ENCODE measurements at regions not wholly inside any gene's neighbourhood (a gene's known extent, or its start where the extent isn't known, plus 50 kb on each side); places are given as distances from the start of the nearest gene placed in this dataset.

GRCh38 chr2:18373664-18374063 is 186.8 kb downstream of the RDH14 start:
- no peak for DNase-seq

DNA sequence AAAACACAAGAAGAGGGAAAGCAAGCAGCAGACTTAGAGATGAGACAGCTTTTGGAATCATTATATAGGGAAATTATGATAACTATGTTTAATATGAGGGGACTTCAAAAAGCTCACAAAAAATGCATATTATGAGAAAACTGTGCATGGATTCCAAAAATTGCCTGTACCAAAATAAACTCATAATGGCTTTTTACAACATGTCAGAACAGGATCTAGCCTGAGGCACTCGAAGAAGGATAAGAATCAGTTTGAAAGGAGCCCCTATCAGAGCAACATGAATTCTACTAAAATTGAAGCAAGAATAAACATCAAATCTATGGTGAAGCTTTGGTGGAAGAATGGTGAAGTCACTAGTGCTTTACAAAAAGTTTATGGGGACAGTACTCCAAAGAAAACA is 187.4 kb downstream of the RDH14 start:
- no peak for DNase-seq

GRCh38 chr2:18372641-18373040 is 187.8 kb downstream of the RDH14 start:
- DNase-seq, result no peak

GRCh38 chr2:18369760-18370159 is 190.7 kb downstream of the RDH14 start:
- no peak for DNase-seq

DNA sequence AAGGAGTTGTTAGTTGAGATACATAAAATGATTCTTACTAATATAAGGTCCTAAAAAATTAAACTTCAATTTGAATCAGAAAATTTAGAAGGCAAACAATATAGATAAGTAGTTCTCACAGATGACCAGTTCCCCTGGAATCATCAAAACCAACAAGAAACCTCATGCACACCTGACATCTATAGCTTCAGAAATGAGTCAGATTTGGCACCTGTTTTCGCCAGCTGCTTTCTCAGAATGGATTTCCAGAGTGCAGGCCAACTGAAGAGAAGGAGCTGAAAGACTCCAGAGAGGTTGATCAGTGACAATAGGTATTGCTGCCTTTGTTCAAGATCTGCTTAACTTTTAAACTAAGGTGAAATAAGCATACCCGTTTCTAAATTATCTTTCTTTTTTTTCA is 192.4 kb downstream of the RDH14 start:
- no peak for DNase-seq

- DNase-seq, result no peak
Measured at GRCh38 chr2:18365342-18365741, 195.1 kb downstream of the RDH14 start.

- no peak for DNase-seq
Measured at GRCh38 chr2:18363348-18363747, 197.1 kb downstream of the RDH14 start.

GRCh38 chr2:18362696-18363095 is 197.8 kb downstream of the RDH14 start:
- DNase-seq, result no peak

DNA sequence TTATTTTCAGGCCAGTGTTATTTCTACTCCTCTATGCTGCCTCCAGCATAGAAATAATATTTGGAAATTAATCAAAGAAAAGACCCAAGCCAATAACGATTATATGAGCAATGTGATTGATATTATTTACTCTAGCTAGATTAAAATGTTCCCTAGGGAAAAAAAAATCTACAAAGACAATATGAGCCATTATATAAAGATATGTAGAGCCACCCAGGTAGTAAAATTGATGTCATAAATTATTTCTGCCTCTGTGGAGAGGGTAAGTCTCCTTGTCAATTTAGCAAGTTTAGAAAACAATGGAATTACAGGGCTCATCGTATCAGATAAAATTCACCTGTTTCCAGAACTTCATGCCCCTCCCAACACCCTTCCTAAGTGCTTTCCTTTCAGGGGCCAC is 202.9 kb downstream of the RDH14 start:
- no peak for DNase-seq

DNA sequence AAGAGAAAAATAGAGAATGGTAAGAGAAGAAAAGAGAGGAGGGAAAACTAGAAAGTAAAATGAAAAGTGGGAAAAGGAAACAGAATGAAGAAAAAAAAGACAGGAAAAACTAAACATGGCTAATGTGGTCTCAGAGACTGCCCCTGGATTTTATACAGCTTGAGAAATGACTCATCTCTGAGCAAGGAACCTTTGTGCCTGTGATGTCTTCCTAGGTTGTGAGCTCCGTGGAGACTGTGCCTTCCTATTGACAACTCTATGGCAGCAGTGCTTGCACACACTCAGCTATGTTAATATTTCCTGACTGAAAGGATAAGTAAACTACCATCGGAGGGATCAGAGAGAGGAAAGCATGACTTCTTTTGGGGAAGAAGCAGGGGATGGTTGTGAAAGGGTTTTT is 203.8 kb downstream of the RDH14 start:
- DNase-seq, result no peak

DNA sequence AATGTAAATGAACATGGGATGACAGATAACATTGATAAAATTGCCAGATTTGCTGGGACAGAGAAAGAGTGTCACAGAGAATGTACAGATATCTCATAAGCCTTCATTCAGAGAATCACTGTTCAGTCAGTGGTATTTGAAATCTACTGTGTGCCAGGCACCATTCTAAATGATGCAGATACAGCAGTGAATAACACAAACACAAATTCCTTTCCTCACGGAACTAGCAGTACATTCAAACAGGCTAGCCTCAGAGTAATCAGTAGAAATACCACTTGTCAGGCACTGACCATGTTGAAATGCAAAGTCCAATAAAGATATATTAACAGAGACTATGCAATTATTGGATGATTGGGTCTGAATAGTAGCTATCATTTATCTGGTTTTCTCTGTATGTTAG is 211.0 kb downstream of the RDH14 start:
- DNase-seq, result no peak

DNA sequence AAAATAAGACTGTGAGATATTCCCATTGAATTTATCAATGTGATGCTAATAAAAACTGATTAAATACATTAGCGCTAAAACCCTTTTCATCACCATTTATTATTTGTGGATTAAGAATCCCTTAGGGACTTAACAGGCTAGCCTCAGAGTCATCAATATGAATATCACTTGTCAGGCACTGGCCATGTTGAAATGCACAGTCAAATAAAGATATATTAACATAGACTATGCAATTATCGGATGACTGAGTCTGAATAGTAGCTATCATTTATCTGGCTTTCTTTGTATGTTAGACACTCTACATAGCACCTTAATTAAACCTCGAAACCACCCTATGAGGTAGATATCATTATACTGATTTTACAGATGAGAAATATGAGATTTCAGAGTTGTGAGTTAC is 213.6 kb downstream of the RDH14 start:
- DNase-seq, result no peak

DNA sequence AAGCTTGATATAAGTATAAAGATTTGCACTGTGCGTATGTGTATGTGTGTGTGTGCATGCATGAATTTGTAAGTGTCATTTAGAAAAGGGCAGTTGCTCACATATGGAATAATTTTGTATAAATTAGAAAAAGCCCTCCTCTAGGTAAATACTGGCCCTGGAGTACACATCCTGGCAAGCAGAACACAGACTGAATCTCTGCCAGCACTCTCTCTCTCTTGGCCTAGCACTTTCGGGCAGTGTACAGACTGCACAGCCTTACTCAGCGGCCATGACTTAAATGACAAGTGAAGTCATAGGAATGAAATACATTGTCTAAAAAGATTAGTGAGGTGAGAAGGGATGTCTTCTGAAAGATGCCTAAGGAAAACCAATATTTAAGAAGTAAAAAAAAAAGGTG is 214.1 kb downstream of the RDH14 start:
- no peak for DNase-seq

- no peak for DNase-seq
Measured at GRCh38 chr2:18345848-18346247, 214.6 kb downstream of the RDH14 start.

GRCh38 chr2:18342901-18343300 is 217.6 kb downstream of the RDH14 start:
- DNase-seq, result no peak

DNA sequence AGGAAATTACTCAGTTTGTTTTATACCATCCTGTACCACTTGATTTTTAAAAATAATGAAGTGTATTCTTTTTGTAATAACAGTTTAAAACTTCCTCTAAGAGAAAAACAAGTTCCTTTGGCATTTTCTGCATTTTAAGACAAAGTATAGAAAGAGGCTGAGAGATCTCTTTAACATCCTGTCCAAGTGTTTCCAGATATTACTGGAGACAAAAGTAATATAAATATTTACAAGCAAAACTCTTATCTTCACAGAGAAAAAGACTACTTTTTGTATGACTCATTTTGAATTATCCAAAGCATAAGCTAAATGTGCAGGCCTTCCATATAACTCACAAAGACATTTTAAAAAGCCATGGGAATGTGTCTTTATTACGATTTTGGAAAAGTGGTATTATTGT is 221.1 kb downstream of the RDH14 start:
- no peak for DNase-seq

- DNase-seq, result no peak
Measured at GRCh38 chr2:18336975-18337374, 223.5 kb downstream of the RDH14 start.

DNA sequence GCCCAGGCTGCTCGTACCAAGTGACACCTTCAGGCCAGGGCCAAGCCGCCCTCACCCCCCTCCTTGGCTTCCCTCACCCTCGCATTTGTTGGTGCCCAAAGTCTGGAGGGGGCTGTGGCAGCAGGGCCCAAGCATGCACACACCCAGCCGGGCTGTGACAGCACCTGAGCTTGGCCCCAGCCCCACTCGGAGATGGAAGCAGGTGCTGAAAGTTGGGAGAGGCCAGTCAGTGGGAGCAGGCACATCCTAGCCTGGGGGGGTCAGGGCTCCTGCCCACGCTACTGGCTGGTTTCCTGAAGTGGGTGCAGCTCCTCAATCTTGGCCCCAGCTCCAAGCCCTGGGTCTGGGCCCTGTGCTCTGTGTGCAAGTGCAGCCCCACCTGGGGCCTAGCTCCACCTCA is 228.0 kb downstream of the RDH14 start:
- DNase-seq, result no peak

GRCh38 chr2:18325118-18325517 is 235.3 kb downstream of the RDH14 start:
- no peak for DNase-seq

GRCh38 chr2:18319987-18320386 is 240.5 kb downstream of the RDH14 start:
- DNase-seq, result no peak

- no peak for DNase-seq
Measured at GRCh38 chr2:18317017-18317416, 243.4 kb downstream of the RDH14 start.

DNA sequence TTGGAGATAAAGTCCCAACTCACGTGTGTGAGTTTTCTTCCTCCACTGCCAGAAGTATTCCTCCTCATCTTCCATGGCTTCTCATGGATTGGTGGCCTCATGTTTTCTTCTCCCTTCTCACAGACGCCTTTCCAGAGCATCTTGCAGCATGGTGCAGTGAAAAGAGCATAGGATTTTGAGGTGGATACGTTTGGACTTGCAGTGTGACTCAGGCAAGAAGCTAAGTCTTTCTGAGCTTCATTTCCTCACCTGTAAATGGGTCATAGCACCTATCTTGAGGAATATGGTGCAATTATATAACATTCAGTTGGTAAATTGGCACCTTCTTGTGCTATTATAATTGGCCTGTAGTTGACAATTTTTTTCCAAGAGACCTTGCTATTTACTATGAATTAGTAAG is 247.6 kb downstream of the RDH14 start:
- DNase-seq, result no peak

- DNase-seq, result no peak
Measured at GRCh38 chr2:18311420-18312195, 248.8 kb downstream of the RDH14 start.

- no peak for DNase-seq
Measured at GRCh38 chr2:18309627-18310026, 250.8 kb downstream of the RDH14 start.

- no peak for DNase-seq
Measured at GRCh38 chr2:18309188-18309587, 251.3 kb downstream of the RDH14 start.

All from suppressor macrophage (primary cell).